ENCODE measurements at regions not wholly inside any gene's neighbourhood (a gene's known extent, or its start where the extent isn't known, plus 50 kb on each side); places are given as distances from the start of the nearest gene placed in this dataset.

- H4K20me1 ChIP-seq (ENCODE audit: control insufficient read depth, insufficient read depth) = no peaks in the 10 kb centered on the region; the same call in 1 of the 2 replicates
- no peaks in the 10 kb centered on the region for H3K79me2 ChIP-seq (ENCODE audit: control insufficient read depth, insufficient read depth, low read length)
- BruUV-seq (replicated peaks) = no TSS peak
- H3K36me3 ChIP-seq (ENCODE audit: control insufficient read depth in 2 of 2, insufficient read depth in 2 of 2, low read length in 1 of 2) = no peaks in the 10 kb centered on the region
- ChIA-PET CTCF (no interaction called here), RAD21 (ENCODE audit: unreplicated experiment) (no interaction called here), SMC1A (ENCODE audit: uncharacterized antibody, unreplicated experiment) (no interaction called here), POLR2A (no interaction called here)
- WGBS (ENCODE audit: insufficient coverage, insufficient replicate concordance, low lambda C conversion rate, missing lambda C conversion rate) = 29% methylated on average over 13 of the region's 13 CpGs
- peaks cover 2% of the 10 kb centered on the region; the same call in 1 of the 3 replicates for H3K9me3 ChIP-seq (replicated peaks; ENCODE audit: control insufficient read depth, insufficient read depth, low read length)
- no peak overlapping the region for H3K9ac ChIP-seq (ENCODE audit: control insufficient read depth, insufficient read depth, low read length)
- intact Hi-C loops (cut with micrococcal nuclease; ENCODE audit: unreplicated experiment) = no loop called here
- no peak overlapping the region for H3K27ac ChIP-seq (ENCODE audit: control insufficient read depth, insufficient read depth)
- no peak overlapping the region for H2AFZ ChIP-seq (ENCODE audit: control insufficient read depth, low read depth, low read length)
- in situ Hi-C loops (cut with MboI) = no loop called here
- FAIRE-seq (no peak), ATAC-seq (no peak), DNase-seq (ENCODE audit: low read depth, low spot score) (no peak)
- no peaks in the 10 kb centered on the region for H3K4me1 ChIP-seq (ENCODE audit: control insufficient read depth, insufficient read depth, low read length)
- TF ChIP-seq POLR2AphosphoS5 (IDR thresholded peaks at IDR 0.05; ENCODE audit: low read length) (no peak), E2F8 (IDR thresholded peaks at IDR 0.05; ENCODE audit: low read depth, partially characterized antibody) (no peak), PML (IDR thresholded peaks at IDR 0.05; ENCODE audit: low read length) (no peak), POLR2A (IDR thresholded peaks at IDR 0.05; ENCODE audit: low read depth, low read length) (no peak), NKRF (conservative IDR thresholded peaks at IDR 0.05) (no peak), NBN (IDR thresholded peaks at IDR 0.05) (no peak), NFYA (IDR thresholded peaks at IDR 0.05; ENCODE audit: borderline replicate concordance, low read depth, low read length) (no peak), MLLT1 (IDR thresholded peaks at IDR 0.05) (no peak), USF1 (IDR thresholded peaks at IDR 0.05; ENCODE audit: borderline replicate concordance, extremely low read length, insufficient read depth, low read depth, low read length) (no peak)
- no peak overlapping the region for H3K4me2 ChIP-seq (ENCODE audit: control insufficient read depth, insufficient read depth)
- peaks cover 0 to 2% of the 10 kb centered on the region in 2 experiments; a peak in 2 of 4 replicates for H3K27me3 ChIP-seq (replicated peaks in 1 of 2; ENCODE audit: control insufficient read depth in 2 of 2, insufficient read depth in 2 of 2, low read length in 1 of 2)
- H3K4me3 ChIP-seq = no peak overlapping the region
Observed at GRCh38 chr10:124160943-124161582, 67.7 kb upstream of the CHST15 start.

All from GM12878 (cell line).